Left renal pelvis (tissue), 4 donors: ENCODE measurements at regions not wholly inside any gene's neighbourhood (a gene's known extent, or its start where the extent isn't known, plus 50 kb on each side); places are given as distances from the start of the nearest gene placed in this dataset.

ENCODE experiments used
- DNase-seq, 4 donors: peaks; one replicate each; pipeline ENCODE4 v3.0.0-alpha.2; 2013; ENCODE audit warnings: low read depth in 4 of 4, low spot score in 3 of 4

- no peak for DNase-seq
These were observed 111.8 kb upstream of the ATP1A1 start for GRCh38 chr1:116261227-116261626.

GRCh38 chr1:116262207-116262994, 110.6 kb upstream of the ATP1A1 start:
- DNase-seq: no peak

- no peak for DNase-seq
These were observed 110.1 kb upstream of the ATP1A1 start for GRCh38 chr1:116262995-116263385.

- DNase-seq: no peak
These were observed 106.8 kb upstream of the ATP1A1 start for GRCh38 chr1:116265931-116266863.

- DNase-seq: no peak
These were observed 106.2 kb upstream of the ATP1A1 start for GRCh38 chr1:116266864-116267212.

GRCh38 chr1:116268211-116268610, 104.8 kb upstream of the ATP1A1 start:
- DNase-seq: no peak

- DNase-seq: no peak
These were observed 102.6 kb upstream of the ATP1A1 start for GRCh38 chr1:116270316-116271057.

GRCh38 chr1:116273042-116273783, 99.8 kb upstream of the ATP1A1 start:
- DNase-seq: no peak

- no peak for DNase-seq
These were observed 96.5 kb upstream of the ATP1A1 start for GRCh38 chr1:116276532-116276931.

GRCh38 chr1:116277840-116278540, 95.1 kb upstream of the ATP1A1 start:
- DNase-seq: no peak

GRCh38 chr1:116278541-116278866, 94.5 kb upstream of the ATP1A1 start:
- no peak for DNase-seq

- no peak for DNase-seq
These were observed 93.3 kb upstream of the ATP1A1 start for GRCh38 chr1:116279715-116280114.

GRCh38 chr1:116284819-116285390, 88.1 kb upstream of the ATP1A1 start:
- DNase-seq: no peak

- no peak for DNase-seq
These were observed 86.5 kb upstream of the ATP1A1 start for GRCh38 chr1:116286541-116286971.

GRCh38 chr1:116287341-116288200, 85.5 kb upstream of the ATP1A1 start:
- no peak for DNase-seq

GRCh38 chr1:116288201-116288598, 84.8 kb upstream of the ATP1A1 start:
- DNase-seq: no peak

GRCh38 chr1:116289193-116289592, 83.9 kb upstream of the ATP1A1 start:
- no peak for DNase-seq

- DNase-seq: no peak
These were observed 82.8 kb upstream of the ATP1A1 start for GRCh38 chr1:116290085-116290705.
